ENCODE measurements at regions not wholly inside any gene's neighbourhood (a gene's known extent, or its start where the extent isn't known, plus 50 kb on each side); places are given as distances from the start of the nearest gene placed in this dataset.
"Not testable (repeated sequence)": the region's sequence is repeated elsewhere in the genome, so short reads cannot be mapped to it uniquely, and the experiment has no call there.

- no peak for TF ChIP-seq POLR2A (IDR thresholded peaks at IDR 0.05; ENCODE audit: low read depth, low read length)
- FAIRE-seq (no peak), DNase-seq (ENCODE audit: insufficient read length, low spot score) (no peak)
Observed at GRCh38 chr5:176748073-176748966, 62.0 kb upstream of the UNC5A start.

DNA sequence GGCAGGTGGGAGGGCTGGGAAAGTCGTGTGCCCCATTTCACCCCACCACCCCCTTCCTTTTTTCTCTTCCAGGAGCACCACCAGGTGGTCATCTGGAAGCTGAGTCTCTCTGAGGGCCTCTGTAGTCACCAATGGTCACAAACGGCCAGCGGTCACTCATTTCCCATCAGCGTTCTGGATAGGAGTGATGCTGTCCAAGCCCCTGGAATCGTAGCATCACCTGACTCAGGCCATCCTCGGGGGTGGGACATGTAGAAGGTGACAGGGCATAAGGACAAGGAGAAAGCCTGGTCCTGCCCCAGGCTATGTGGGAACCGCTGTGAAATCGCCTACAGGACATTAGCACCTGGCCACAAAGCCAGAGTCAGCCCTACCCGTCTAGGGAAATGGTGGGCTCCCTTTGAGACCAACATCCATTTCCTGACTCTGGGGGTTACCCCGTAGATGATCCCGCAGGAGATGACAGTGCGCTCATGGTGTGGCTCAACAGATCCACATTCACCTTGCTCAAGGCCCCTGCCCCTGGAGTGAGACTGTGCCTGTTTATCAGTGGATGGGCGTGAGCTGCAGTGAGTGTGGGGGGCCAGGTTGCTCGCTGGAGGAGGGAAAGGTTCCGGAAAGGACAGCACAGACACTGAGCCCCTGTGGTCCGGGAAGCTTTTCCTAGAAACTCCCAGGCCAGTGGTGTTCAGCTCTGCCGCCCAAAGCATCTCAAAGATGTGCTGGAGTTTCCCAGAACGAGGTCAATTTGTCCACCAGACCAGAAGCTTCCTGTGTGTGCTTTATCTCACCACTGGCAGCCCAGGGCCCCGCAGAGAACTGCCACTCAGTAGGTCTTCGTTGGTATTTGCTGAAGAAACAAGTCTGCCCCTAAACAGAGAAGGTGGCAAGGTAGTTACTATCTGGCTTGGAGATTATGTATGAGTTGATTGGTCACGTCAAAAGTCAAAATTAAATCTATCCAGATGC is 61.1 kb upstream of the UNC5A start:
- DNase-seq (ENCODE audit: insufficient read length, low spot score) (no peak), FAIRE-seq (no peak)
- no peak for TF ChIP-seq POLR2A (IDR thresholded peaks at IDR 0.05; ENCODE audit: low read depth, low read length)

DNA sequence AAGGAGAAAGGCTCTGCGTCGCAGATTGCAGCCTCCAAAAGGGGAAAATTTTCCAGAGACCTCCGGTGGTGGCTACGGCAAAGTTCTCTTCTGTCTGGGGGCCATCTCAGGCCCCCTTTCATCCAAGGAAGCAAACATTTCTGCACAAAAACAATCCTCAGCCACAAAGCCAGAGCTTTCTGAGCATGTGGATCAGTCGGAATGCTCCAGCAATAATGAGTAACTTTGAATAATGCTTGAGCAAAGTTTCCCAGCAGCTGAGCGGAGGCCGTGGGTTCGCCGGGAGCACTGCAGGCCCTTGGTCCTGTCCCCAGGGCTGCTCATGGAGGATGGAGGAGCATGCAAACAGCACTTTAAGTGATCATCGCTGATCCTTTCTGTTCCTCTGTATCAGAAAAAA is 60.2 kb upstream of the UNC5A start:
- no peak for TF ChIP-seq POLR2A (IDR thresholded peaks at IDR 0.05; ENCODE audit: low read depth, low read length)
- DNase-seq (ENCODE audit: insufficient read length, low spot score) (no peak), FAIRE-seq (no peak)

DNA sequence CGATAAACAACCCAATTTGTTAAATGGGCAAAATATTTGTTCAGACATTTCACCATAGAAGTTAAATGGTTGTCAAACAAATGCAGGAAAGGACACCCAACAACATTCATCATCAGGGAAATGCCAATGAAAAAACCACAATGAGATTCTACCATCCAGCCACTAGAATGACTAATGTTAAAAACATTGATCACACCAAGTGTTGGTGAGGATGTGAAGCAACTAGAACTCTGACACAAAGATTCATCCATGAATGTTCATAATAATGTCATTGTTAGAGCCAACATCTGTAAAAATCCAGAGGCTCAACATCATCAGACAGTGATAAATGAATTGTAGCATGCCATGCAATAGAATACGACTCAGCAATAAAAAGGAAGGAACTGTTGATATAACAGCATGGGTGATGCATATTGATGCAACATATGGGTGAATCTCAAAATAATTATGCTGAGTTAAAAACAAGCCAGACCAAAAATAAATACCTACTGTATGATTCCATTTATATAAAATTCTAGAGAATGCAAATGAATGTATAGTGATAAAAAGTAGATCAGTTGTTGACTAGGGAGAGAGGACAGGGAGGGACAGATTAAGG is 55.9 kb upstream of the UNC5A start:
- FAIRE-seq (no peak), DNase-seq (ENCODE audit: insufficient read length, low spot score) (no peak)
- no peak for TF ChIP-seq POLR2A (IDR thresholded peaks at IDR 0.05; ENCODE audit: low read depth, low read length)

- DNase-seq (ENCODE audit: insufficient read length, low spot score); FAIRE-seq: not testable (repeated sequence)
Observed at GRCh38 chr5:176755593-176755992, 54.8 kb upstream of the UNC5A start.

DNA sequence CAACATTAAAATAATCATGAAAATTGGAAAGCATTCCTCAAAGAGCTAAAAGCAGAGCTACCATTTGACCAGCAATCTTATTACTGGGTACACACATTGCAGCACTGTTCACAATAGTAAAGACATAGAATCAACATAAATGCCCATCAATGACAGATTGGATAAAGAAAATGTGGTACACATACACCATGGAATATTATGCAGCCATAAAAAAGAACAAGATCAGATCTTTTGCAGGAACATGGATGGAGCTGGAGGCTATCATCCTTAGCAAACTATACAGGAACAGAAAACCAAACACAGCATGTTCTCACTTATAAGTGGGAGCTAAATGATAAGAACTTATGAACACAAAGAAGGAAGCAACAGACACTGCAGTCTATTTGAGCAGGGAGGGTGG is 52.8 kb upstream of the UNC5A start:
- FAIRE-seq; DNase-seq (ENCODE audit: insufficient read length, low spot score): not testable (repeated sequence)
